GM10248 (cell line): ENCODE measurements at regions not wholly inside any gene's neighbourhood (a gene's known extent, or its start where the extent isn't known, plus 50 kb on each side); places are given as distances from the start of the nearest gene placed in this dataset.
A peak's percentile ranks its signal among the peaks of the same experiment; 100 is the strongest.

Experiments
- CTCF ChIA-PET: fragments of 300-600 bp; sonication (Branson Sonifier 250); formaldehyde crosslinking; extraction: SDS; loops from one replicate; lab custom pipeline; 2021; ENCODE audit warnings: antibody characterized with exemption; lab: Yijun Ruan, JAX
- POLR2A ChIA-PET: fragments of 350-650 bp; sonication (Branson Sonifier 250); formaldehyde crosslinking; extraction: SDS; loops from one replicate; lab custom pipeline; 2020; ENCODE audit warnings: antibody characterized with exemption; lab: Yijun Ruan, JAX
- DNase-seq: peaks from one replicate; pipeline ENCODE4 v3.0.0; 2012; ENCODE audit errors: extremely low spot score
- CTCF ChIP-seq: IDR thresholded peaks from 2 replicates; pipeline ENCODE4 v1.5.1; 2012; ENCODE audit warnings: mild to moderate bottlenecking, low read depth; ENCODE audit errors: extremely low read depth, missing control alignments, control extremely low read depth

DNA sequence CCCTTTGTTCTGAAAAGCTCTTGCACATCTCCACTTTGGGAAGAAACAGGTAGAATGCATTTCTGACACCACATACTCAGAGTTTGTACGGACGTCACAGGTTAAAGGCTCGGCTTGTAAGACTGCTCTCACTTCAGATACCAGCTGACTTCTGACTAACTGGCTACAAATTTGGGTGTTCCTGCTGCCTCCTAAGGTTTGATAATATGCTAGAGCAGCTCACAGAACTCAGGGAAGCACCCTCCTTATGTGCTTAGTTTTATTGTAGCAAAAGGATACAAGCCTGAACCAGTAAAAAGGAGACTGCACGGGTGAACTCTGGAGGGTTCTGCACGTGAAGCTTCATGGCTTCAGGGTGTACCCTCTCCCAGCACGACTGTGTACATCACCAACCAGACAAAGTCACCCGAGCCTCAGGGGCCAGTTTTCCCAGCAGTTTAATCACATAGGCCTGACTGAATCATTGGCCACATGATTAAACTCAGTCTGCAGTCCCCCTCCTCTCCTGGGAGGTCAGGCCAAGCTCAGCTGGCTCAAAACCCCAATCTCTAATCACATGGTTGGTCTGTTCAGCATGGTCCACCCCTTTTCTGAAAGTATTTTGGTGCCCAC lies 749.5 kb upstream of the RAB6C start:
- no peak for DNase-seq
- ChIA-PET CTCF (interaction anchor here (1.1 to 2.3 kb wide), 2 partner anchors 10 to 15 kb away, joined by 4 to 6 read pairs; no protein-coding TSS in a partner anchor), POLR2A (no interaction called here)
- no peak for TF ChIP-seq CTCF

DNA sequence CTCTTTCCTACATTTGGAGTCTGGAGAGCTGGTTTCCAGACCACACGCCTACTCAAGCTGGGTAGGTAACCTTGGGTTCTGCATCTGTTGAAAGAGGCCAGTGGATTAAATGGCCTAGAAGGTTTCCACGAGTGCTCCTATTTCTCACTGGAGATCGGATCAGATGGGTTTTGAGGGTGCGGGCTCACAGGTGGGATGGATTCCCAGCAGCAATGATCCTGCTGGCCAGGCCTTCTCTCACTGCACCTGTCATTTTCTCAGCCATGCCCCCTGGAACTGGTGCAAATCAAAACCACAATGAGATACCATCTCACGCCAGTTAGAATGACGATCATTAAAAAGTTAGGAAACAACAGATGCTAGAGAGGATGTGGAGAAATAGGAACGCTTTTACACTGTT lies 747.5 kb upstream of the RAB6C start:
- CTCF ChIA-PET: no interaction called here
- no peak for TF ChIP-seq CTCF
- POLR2A ChIA-PET: no interaction called here
- DNase-seq: no peak

DNA sequence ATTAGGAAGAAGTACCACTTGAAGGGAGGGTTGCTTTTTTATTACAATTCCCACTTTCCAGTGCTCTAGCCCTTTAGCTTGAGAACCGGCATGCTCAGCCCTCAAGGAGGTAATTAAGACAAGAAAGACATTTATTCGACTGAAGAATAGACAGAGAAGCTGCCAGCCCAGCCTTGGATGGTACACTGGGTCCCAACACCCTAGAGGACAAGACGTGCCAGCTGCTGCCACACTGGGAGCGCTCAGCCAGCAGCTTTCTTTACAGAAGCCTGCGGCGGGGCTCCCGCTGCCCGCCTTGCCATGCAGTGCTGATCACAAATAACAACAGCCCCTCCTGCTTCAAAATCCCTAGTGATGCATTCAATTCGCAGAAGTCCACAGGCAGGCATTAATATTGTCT lies 746.3 kb upstream of the RAB6C start:
- no peak for DNase-seq
- CTCF ChIA-PET: interaction anchor here (1.3 to 1.4 kb wide), 2 partner anchors 9 to 11 kb away, joined by 4 to 5 read pairs; no protein-coding TSS in a partner anchor

GRCh38 chr2:129233751-129234406 lies 745.6 kb upstream of the RAB6C start:
- POLR2A ChIA-PET: interaction anchor here (0.6 kb wide), 1 partner anchor 11 kb away, joined by 3 read pairs; no protein-coding TSS in a partner anchor
- CTCF ChIA-PET: interaction anchor here (1.0 to 1.4 kb wide), 3 partner anchors 10 to 20 kb away, joined by 3 to 5 read pairs (median 4); no protein-coding TSS in a partner anchor
- TF ChIP-seq CTCF: peak; percentile 20
- DNase-seq: peak; percentile 25

More for the DNA sequence above, 746.3 kb upstream of the RAB6C start:
- no peak for TF ChIP-seq CTCF
- POLR2A ChIA-PET: no interaction called here

DNA sequence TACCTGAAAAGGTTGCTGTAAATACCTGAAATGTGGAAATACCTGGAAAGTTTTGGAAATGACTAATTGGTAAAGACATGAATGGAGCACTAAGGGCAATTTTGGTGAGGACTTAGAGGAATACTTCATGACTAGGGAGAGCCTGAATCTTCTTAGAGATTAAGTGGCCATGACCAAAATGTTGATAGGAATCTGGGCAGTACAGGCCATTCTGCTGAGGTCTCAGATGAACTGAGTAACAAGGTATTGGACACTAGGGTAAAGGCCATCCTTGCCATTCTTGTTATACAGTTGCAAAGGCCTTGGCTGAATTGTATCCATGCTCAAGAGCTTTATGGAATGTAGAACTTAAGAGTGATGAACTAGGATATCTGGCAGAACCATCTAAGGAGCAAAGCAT lies 742.9 kb upstream of the RAB6C start:
- TF ChIP-seq CTCF: no peak
- no peak for DNase-seq
- ChIA-PET CTCF (interaction anchor here (1.0 kb wide), 2 partner anchors 10 to 24 kb away, joined by 3 read pairs; no protein-coding TSS in a partner anchor), POLR2A (no interaction called here)

- TF ChIP-seq CTCF: no peak
- DNase-seq: no peak
- POLR2A ChIA-PET: no interaction called here
- CTCF ChIA-PET: no interaction called here
Observed at GRCh38 chr2:129237966-129238725, 741.3 kb upstream of the RAB6C start.
